Astrocyte (in vitro differentiated cells and primary cell): ENCODE measurements at regions not wholly inside any gene's neighbourhood (a gene's known extent, or its start where the extent isn't known, plus 50 kb on each side); places are given as distances from the start of the nearest gene placed in this dataset.
A peak's percentile ranks its signal among the peaks of the same experiment; 100 is the strongest.

Source experiments
- DNase-seq: peaks from one replicate; pipeline ENCODE4 v3.0.0-alpha.2; 2010; ENCODE audit warnings: low read depth
- FAIRE-seq: peaks from 2 replicates; lab custom pipeline; 2011; peaks lifted over from hg19 to GRCh38; lab: Jason Lieb, UNC
- H2AFZ ChIP-seq: 2 replicates; pipeline ENCODE4 v1.6.0; 2012; ENCODE audit warnings: low read depth, low read length, inconsistent platforms
- H3K27ac ChIP-seq: 2 replicates; pipeline ENCODE4 v1.5.1; 2011; ENCODE audit warnings: low read depth, low read length, inconsistent platforms
- H3K27me3 ChIP-seq: 2 replicates; pipeline ENCODE4 v1.6.0; 2011; ENCODE audit warnings: low read length, inconsistent platforms; ENCODE audit not compliant: insufficient read depth
- H3K36me3 ChIP-seq: 2 replicates; pipeline ENCODE4 v1.5.1; 2011; ENCODE audit warnings: low read length, inconsistent platforms; ENCODE audit not compliant: insufficient read depth
- H3K4me1 ChIP-seq: 2 replicates; pipeline ENCODE4 v1.5.1; 2011; ENCODE audit warnings: low read length, inconsistent platforms; ENCODE audit not compliant: insufficient read depth
- H3K4me2 ChIP-seq: 2 replicates; pipeline ENCODE4 v1.6.0; 2012; ENCODE audit warnings: low read length, inconsistent platforms
- H3K4me3 ChIP-seq: 2 replicates; pipeline ENCODE4 v1.5.1; 2011; ENCODE audit warnings: low read depth, mild to moderate bottlenecking, low read length, inconsistent platforms; ENCODE audit not compliant: insufficient read depth
- H3K79me2 ChIP-seq: 2 replicates; pipeline ENCODE4 v1.6.0; 2012; ENCODE audit warnings: mild to moderate bottlenecking, low read length, inconsistent platforms; ENCODE audit not compliant: insufficient read depth
- H3K9ac ChIP-seq: 2 replicates; pipeline ENCODE4 v1.6.0; 2012; ENCODE audit warnings: mild to moderate bottlenecking, low read length, inconsistent platforms
- H3K9me3 ChIP-seq: 2 replicates; pipeline ENCODE4 v1.5.1; 2012; ENCODE audit warnings: low read depth, mild to moderate bottlenecking, low read length, inconsistent platforms; ENCODE audit not compliant: insufficient read depth
- H4K20me1 ChIP-seq: 2 replicates; pipeline ENCODE4 v1.6.0; 2012; ENCODE audit warnings: low read length, inconsistent platforms; ENCODE audit not compliant: insufficient read depth
- H3K27ac Mint-ChIP-seq: one replicate; pipeline ENCODE4 v1.8.0; 2021; ENCODE audit warnings: mild to moderate bottlenecking, mixed read lengths; ENCODE audit not compliant: unreplicated experiment
- H3K27me3 Mint-ChIP-seq: one replicate; pipeline ENCODE4 v1.8.0; 2021; ENCODE audit warnings: low read depth, mixed read lengths; ENCODE audit not compliant: unreplicated experiment
- H3K36me3 Mint-ChIP-seq: one replicate; pipeline ENCODE4 v1.8.0; 2021; ENCODE audit warnings: low read depth, mixed read lengths; ENCODE audit not compliant: unreplicated experiment
- H3K4me1 Mint-ChIP-seq: one replicate; pipeline ENCODE4 v1.8.0; 2021; ENCODE audit warnings: low read depth, mixed read lengths; ENCODE audit not compliant: unreplicated experiment
- H3K4me3 Mint-ChIP-seq: one replicate; pipeline ENCODE4 v1.8.0; 2021; ENCODE audit warnings: mild to moderate bottlenecking, moderate library complexity, mixed read lengths; ENCODE audit not compliant: unreplicated experiment
- H3K9me3 Mint-ChIP-seq: one replicate; pipeline ENCODE4 v1.8.0; 2021; ENCODE audit warnings: mild to moderate bottlenecking, mixed read lengths; ENCODE audit not compliant: unreplicated experiment
- CTCF ChIP-seq: IDR thresholded peaks from 2 replicates; pipeline ENCODE4 v1.5.1; 2011; ENCODE audit warnings: low read depth, mild to moderate bottlenecking, inconsistent platforms, low read length, moderate library complexity; ENCODE audit not compliant: insufficient read depth
- EZH2 ChIP-seq: IDR thresholded peaks from 2 replicates; pipeline ENCODE4 v1.6.1; 2012; ENCODE audit warnings: mild to moderate bottlenecking, low read length, inconsistent platforms; ENCODE audit not compliant: insufficient read depth

DNA sequence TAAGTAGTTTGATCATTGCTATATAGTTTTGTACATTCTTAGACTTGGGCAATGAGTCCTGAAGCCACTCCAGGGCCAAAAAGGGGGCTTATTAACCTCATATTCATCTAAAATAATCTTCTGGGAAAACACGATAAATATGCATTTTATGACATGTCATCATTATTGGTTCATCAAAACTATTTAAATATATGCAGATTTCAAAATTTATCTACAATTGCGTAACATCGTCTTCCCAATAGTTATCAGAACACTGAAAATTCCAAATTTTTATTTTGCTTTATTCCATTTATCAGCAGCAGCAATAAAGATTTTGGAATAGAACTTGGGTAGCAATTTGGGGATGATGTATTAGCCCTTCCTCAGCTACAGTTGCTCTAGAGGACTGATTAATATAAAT is 550.0 kb downstream of the IQCM start:
- no peak overlapping the region for H3K9ac ChIP-seq
- Mint-ChIP-seq H3K27ac (no peak overlapping the region), H3K27me3 (no peaks in the 10 kb centered on the region), H3K36me3 (no peaks in the 10 kb centered on the region), H3K4me1 (no peaks in the 10 kb centered on the region), H3K4me3 (no peak overlapping the region), H3K9me3 (no peaks in the 10 kb centered on the region)
- no peak overlapping the region for H3K27ac ChIP-seq
- H3K36me3 ChIP-seq, result no peaks in the 10 kb centered on the region
- TF ChIP-seq EZH2, result no peak
- TF ChIP-seq CTCF, result no peak
- H3K4me3 ChIP-seq, result no peak overlapping the region
- no peaks in the 10 kb centered on the region for H3K4me1 ChIP-seq
- H4K20me1 ChIP-seq, result no peaks in the 10 kb centered on the region
- no peaks in the 10 kb centered on the region for H3K79me2 ChIP-seq
- FAIRE-seq, result no peak
- no peaks in the 10 kb centered on the region for H3K9me3 ChIP-seq
- DNase-seq, result no peak
- no peak overlapping the region for H3K4me2 ChIP-seq
- no peaks in the 10 kb centered on the region for H3K27me3 ChIP-seq
- H2AFZ ChIP-seq, result no peak overlapping the region

- peak; percentile 39 for DNase-seq
- Mint-ChIP-seq H3K4me1 (no peaks in the 10 kb centered on the region), H3K4me3 (no peak overlapping the region), H3K27me3 (no peaks in the 10 kb centered on the region), H3K36me3 (no peaks in the 10 kb centered on the region), H3K9me3 (no peaks in the 10 kb centered on the region), H3K27ac (no peak overlapping the region)
- Histone ChIP-seq H2AFZ (no peak overlapping the region), H3K9me3 (no peaks in the 10 kb centered on the region), H3K9ac (no peak overlapping the region), H3K4me1 (no peaks in the 10 kb centered on the region), H3K36me3 (no peaks in the 10 kb centered on the region), H3K27ac (no peak overlapping the region), H3K27me3 (no peaks in the 10 kb centered on the region), H3K79me2 (no peaks in the 10 kb centered on the region), H3K4me2 (no peak overlapping the region), H3K4me3 (no peak overlapping the region), H4K20me1 (no peaks in the 10 kb centered on the region)
- peak; percentile 70 for FAIRE-seq
- TF ChIP-seq EZH2 (no peak), CTCF (peak; percentile 75)
Measured at GRCh38 chr4:149264093-149264733, 551.4 kb downstream of the IQCM start.

- peaks cover 2% of the 10 kb centered on the region for H3K27me3 Mint-ChIP-seq
- Histone ChIP-seq H3K79me2 (no peaks in the 10 kb centered on the region), H3K9ac (no peak overlapping the region), H3K4me3 (no peak overlapping the region), H3K27me3 (no peaks in the 10 kb centered on the region), H3K27ac (no peak overlapping the region), H2AFZ (no peak overlapping the region), H3K4me2 (no peak overlapping the region), H3K9me3 (no peaks in the 10 kb centered on the region), H4K20me1 (no peaks in the 10 kb centered on the region), H3K4me1 (no peaks in the 10 kb centered on the region), H3K36me3 (no peaks in the 10 kb centered on the region)
- FAIRE-seq, result no peak
- DNase-seq, result peak; percentile 31
- H3K9me3 Mint-ChIP-seq, result peaks cover 4% of the 10 kb centered on the region
- no peak overlapping the region for H3K27ac Mint-ChIP-seq
- TF ChIP-seq CTCF (no peak), EZH2 (no peak)
- no peak overlapping the region for H3K4me3 Mint-ChIP-seq
- peaks cover 8% of the 10 kb centered on the region for H3K4me1 Mint-ChIP-seq
- no peaks in the 10 kb centered on the region for H3K36me3 Mint-ChIP-seq
Measured at GRCh38 chr4:149248191-149248764, 567.4 kb downstream of the IQCM start.
